HG03354 (cell line): ENCODE measurements at regions not wholly inside any gene's neighbourhood (a gene's known extent, or its start where the extent isn't known, plus 50 kb on each side); places are given as distances from the start of the nearest gene placed in this dataset.

Source experiments
- ATAC-seq: cut with Tn5 transposase; IDR thresholded peaks from one replicate; pipeline ENCODE4 v1.9.1; 2021; ENCODE audit warnings: mild to moderate bottlenecking; ENCODE audit not compliant: unreplicated experiment, poor library complexity, severe bottlenecking

DNA sequence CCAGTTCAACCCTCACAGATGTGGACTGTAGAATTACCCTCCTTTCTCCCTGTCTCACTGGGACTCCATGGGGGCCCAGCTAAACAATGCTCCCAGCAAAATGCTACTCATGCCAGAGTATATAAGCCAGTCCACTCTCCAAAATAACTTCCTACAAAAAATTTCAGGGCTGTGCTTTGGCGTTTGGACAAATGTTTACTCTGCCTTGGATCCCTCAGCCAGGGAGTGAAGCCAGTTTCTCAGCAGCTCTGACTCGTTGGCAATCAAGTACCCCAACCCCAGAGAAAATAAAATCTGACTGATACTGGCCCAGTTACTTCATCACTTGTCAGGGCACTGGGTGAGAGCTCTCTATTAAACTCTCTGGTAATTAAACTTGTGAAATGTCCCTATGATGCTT lies 250.4 kb downstream of the TSHZ3 start:
- ATAC-seq: no peak

DNA sequence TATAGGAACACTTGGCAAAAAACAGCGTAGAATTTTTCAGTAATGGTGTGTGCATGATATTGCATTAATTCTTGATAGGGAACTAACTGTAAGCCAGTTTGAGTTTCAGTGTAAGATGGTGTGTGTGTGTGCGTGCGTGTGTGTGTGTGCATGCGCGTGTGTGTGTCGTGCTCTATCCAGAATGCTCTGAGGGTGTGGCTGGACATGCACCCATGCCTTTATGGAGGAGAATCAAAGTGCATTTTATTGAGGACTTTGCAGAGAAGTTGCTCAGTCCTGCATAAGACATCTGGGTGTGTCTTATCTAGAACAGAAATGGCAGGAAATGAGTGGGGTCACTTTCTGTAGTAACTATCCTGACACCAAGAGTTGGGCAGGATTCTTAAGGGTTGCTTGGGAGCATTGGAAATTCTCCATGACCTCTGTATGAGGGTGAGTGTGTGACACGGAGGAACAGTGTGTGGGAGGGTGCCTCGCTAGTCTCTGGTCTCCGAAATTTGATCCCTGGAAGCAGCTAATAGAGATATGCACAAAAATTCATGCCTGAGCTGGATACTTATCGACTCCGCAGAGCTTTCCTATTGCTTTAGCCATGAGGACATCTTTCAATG lies 252.2 kb downstream of the TSHZ3 start:
- ATAC-seq: no peak

DNA sequence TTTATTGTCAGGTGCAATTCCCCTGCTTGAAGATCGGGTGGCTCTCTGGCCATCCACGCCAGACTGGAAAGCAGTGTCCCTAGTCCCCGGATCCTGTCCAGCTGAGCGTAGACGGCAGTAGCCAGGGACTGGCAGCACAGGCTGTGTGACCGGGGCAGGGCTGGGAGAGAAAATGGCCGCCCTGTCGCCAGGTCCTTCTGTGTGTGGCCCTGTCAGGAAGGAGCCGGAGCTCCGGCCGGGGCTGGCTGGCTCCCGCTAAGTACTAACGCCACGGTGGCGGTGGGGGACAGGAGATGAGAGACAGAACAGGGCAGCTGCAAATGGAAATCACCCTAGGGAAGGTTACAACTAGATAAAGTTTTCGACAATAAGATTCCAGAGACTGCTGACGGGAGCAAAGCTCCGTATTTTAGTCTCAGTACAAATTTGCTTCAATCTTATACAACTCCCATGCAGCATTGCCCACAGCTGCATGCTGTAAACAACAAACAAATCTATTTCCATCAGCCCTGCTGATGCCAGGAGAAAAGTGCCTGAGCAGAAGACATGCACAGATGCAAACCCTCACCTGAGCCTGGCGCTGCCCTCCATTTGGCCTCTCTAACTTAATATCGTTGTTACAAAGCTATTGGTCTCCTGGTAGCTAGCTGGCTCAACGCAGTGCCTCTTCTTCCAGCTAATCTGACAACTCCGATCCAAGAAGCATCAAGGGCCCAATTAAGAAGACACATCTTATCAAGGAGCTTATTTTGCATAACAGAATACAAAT lies 253.0 kb downstream of the TSHZ3 start:
- ATAC-seq: no peak

GRCh38 chr19:31095100-31095804 lies 254.0 kb downstream of the TSHZ3 start:
- no peak for ATAC-seq

- ATAC-seq: no peak
Measured at GRCh38 chr19:31092274-31092673, 257.0 kb downstream of the TSHZ3 start.

GRCh38 chr19:31089681-31090080 lies 259.6 kb downstream of the TSHZ3 start:
- ATAC-seq: no peak

- no peak for ATAC-seq
Measured at GRCh38 chr19:31085125-31085524, 264.1 kb downstream of the TSHZ3 start.

GRCh38 chr19:31083105-31083504 lies 266.1 kb downstream of the TSHZ3 start:
- no peak for ATAC-seq

- ATAC-seq: no peak
Measured at GRCh38 chr19:31075146-31075655, 274.0 kb downstream of the TSHZ3 start.

GRCh38 chr19:31074199-31075125 lies 274.8 kb downstream of the TSHZ3 start:
- no peak for ATAC-seq

GRCh38 chr19:31073485-31074198 lies 275.6 kb downstream of the TSHZ3 start:
- no peak for ATAC-seq

DNA sequence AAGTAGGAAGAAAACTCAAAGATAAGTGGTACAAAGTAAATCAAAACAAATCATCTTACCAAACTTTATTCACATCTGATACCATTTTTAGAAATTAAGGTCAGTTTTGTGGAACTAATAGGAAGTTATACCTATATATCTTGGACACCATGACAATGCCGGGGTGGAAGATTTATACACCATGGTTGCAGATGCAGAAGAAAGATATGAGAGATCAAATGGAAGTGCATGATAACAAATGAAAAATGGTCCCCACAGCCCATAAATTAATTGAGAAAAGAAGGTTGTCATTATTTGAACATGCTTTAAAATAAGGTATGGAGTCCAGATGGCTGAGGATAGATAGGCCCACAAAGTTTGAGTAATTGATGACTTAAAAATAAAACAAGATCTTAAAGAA lies 276.8 kb downstream of the TSHZ3 start:
- ATAC-seq: no peak

DNA sequence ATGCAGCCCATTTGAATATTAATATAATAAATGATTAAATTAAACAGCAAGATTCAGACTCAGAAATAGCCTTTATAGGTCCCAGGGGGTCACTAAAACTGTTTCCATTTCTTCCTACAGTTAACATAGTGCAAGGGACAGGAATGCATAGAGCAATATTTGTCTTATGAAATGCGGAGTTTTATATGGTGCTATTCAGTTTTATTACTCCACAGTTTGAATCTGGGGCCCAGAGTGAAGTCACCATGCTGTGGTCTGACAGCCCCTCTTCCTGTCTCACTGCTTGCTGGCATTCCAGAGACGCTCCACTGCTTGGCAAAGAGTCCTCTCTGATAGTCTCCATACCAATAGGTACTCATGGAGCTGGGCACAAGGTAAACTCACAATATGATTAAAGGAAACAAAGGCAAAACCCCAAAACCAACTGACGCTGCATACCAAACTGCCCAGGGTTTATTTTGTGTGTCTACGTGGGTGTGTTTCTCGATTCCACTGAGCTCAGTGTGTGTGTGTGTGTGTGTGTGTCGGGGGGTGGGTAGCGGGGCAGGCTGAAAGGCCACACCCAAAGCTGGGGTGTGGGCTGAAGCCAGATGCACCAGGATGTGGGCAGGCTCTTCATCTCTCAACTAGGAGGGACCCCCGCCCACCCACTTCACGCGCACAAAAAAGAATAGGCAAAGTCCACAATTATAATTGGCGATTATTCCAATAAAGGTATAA lies 277.9 kb downstream of the TSHZ3 start:
- no peak for ATAC-seq

DNA sequence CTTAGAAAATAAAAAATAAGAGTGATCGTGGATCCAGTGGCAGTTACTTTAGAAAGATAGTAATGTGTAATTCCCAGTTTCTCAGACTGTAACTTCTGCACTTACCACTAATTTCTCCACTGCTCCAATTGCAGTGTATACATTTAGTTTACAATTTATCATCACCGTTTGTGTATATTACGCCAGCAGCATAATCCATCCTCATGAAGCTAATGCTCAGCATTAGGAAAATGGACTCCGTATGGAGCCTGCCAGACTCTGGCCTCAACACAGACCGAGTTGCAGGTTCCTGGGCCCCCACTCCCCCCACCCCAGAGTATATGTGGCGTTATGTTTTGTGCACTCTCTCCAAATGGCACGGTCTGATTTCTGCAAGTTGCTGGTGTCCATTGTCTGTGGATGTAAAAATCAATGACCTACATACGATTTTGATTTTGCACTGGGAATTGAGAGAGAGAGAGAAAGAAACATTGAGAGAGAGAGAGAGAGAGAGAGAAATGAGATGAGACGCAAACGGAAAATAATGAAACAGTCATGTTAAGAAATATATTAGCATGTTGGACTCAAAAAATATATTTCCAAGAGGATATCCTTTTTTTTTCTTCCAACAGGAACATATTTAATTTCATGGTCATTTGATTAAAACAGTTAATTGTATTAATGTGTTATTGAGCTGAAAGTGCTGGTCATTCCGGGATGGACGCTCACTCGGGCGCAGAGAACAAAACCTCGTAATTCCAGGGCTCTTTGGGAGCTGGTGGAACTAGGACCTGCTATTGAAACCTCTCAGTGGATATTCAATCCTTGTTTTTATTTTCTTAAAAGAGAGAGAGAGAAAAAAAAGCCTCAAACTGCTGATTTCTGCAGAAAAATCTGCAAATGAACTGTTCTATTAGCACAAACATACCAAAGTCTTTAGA lies 278.8 kb downstream of the TSHZ3 start:
- no peak for ATAC-seq

- ATAC-seq: no peak
Measured at GRCh38 chr19:31068268-31068667, 281.0 kb downstream of the TSHZ3 start.

- no peak for ATAC-seq
Measured at GRCh38 chr19:31066385-31066784, 282.9 kb downstream of the TSHZ3 start.

DNA sequence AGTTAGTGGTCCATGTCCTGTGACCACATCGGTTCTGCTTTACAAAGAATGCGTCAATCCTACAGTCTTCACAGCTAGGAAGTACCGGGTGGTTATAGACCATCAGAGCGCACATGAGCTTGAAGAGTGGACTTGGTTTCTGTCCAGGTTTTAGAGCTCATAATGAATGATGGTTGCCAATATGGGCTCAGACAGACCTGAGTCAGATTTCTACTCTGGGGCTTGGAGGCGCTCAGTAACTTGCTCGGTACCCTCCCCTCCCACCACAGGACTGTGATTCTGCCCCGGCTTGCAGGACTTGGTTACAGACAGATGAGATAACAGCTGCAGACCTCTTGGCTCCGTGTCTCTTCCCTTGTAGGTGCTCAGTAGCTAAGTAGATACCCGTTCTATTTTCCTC lies 284.7 kb downstream of the TSHZ3 start:
- ATAC-seq: no peak
